ENCODE measurements at regions not wholly inside any gene's neighbourhood (a gene's known extent, or its start where the extent isn't known, plus 50 kb on each side); places are given as distances from the start of the nearest gene placed in this dataset.
A peak's percentile ranks its signal among the peaks of the same experiment; 100 is the strongest.

DNA sequence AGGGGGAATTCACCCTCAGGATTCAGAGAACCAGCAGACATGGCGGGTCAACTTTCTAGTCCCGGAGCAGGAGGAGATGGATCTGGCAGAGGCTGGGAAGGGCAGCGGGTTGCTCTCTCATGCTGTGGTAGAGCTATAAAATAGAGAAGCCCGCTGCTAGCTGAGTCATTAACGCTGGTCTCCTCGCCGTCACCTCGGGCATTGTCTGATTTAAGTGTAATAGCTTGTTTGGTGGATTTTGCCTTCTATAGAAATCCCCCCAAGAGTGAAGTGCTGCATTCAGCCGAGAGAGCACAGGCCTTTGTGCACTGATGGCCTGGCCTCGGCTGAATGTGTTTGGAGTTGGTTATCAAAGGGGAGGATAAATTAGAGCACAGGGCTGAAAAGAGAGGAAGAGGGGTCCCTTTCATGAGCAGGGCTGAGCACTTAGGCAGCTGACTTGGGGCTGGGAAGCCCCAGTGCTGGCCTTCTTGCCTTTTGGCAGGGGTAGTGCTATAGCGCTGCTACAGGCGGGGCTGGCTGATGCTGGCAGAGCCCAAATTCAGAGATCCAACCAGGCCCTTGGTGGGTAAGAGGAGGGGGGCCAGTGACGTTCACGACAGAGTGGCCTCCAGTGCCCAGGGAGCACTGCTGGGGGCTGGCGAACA lies 161.1 kb upstream of the CADM1 start:
- TF ChIP-seq, protein P1, sequence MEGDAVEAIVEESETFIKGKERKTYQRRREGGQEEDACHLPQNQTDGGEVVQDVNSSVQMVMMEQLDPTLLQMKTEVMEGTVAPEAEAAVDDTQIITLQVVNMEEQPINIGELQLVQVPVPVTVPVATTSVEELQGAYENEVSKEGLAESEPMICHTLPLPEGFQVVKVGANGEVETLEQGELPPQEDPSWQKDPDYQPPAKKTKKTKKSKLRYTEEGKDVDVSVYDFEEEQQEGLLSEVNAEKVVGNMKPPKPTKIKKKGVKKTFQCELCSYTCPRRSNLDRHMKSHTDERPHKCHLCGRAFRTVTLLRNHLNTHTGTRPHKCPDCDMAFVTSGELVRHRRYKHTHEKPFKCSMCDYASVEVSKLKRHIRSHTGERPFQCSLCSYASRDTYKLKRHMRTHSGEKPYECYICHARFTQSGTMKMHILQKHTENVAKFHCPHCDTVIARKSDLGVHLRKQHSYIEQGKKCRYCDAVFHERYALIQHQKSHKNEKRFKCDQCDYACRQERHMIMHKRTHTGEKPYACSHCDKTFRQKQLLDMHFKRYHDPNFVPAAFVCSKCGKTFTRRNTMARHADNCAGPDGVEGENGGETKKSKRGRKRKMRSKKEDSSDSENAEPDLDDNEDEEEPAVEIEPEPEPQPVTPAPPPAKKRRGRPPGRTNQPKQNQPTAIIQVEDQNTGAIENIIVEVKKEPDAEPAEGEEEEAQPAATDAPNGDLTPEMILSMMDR (conservative IDR thresholded peaks at IDR 0.05; ENCODE audit: low read depth in 2 of 2) = peak in 1 of 2 experiments; percentile 18; a peak in 1 of 4 replicates
- TF ChIP-seq ZNF114 (CRISPR knock-in tag; IDR thresholded peaks at IDR 0.05) = no peak
- TF ChIP-seq, protein P2, sequence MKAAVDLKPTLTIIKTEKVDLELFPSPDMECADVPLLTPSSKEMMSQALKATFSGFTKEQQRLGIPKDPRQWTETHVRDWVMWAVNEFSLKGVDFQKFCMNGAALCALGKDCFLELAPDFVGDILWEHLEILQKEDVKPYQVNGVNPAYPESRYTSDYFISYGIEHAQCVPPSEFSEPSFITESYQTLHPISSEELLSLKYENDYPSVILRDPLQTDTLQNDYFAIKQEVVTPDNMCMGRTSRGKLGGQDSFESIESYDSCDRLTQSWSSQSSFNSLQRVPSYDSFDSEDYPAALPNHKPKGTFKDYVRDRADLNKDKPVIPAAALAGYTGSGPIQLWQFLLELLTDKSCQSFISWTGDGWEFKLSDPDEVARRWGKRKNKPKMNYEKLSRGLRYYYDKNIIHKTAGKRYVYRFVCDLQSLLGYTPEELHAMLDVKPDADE (IDR thresholded peaks at IDR 0.05) = no peak
- Histone ChIP-seq H3K27me3 (ENCODE audit: insufficient read depth) (peaks cover 20% of the 10 kb centered on the region), H3K4me1 (ENCODE audit: insufficient read depth) (peaks cover 5% of the 10 kb centered on the region; the same call in 1 of the 2 replicates), H3F3A (replicated peaks; ENCODE audit: low read depth) (no peaks in the 10 kb centered on the region), H3K36me3 (ENCODE audit: insufficient read depth) (no peaks in the 10 kb centered on the region), H3K4me3 (no peak overlapping the region), H4K20me1 (replicated peaks; ENCODE audit: insufficient read depth) (no peaks in the 10 kb centered on the region), H3K79me2 (replicated peaks; ENCODE audit: insufficient read depth) (no peaks in the 10 kb centered on the region), H3K4me2 (no peak overlapping the region), H3K27ac (ENCODE audit: low read depth) (no peak overlapping the region), H2AFZ (0 out of 2 replicates have a peak overlapping the region, but pooled peaks have one; percentile 52), H3K9me2 (ENCODE audit: insufficient read depth) (no peaks in the 10 kb centered on the region)
- Mint-ChIP-seq H3K9me3 (no peaks in the 10 kb centered on the region), H3K4me3 (no peak overlapping the region), H3K36me3 (ENCODE audit: low read depth) (no peaks in the 10 kb centered on the region), H3K27ac (no peak overlapping the region), H3K27me3 (ENCODE audit: insufficient read depth, low read depth, poor library complexity) (peaks cover 13% of the 10 kb centered on the region), H3K4me1 (peaks cover 7% of the 10 kb centered on the region; the same call in 2 of the 3 replicates)
- ATAC-seq (peak; percentile 91), DNase-seq (ENCODE audit: low spot score) (no peak)

DNA sequence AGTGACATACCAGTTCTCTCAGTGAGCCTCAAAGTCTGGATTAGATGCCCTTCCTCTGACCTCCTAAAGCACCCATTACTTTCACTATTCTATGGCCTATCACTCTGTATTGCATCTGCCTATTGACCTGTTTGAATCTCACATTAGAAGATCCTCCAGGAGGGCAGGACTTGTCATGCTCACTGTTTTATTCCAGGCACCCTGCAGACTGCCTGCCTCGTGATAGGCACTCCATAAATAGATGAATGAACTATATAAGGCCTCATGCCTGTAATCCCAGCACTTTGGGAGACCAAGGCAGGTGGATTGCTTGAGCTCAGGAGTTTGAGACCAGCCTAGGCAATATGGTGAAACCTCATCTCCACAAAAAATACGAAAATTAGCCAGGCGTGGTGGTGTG lies 160.1 kb upstream of the CADM1 start:
- H3K79me2 ChIP-seq (replicated peaks; ENCODE audit: insufficient read depth) = no peaks in the 10 kb centered on the region
- H3K36me3 Mint-ChIP-seq (ENCODE audit: low read depth) = no peaks in the 10 kb centered on the region
- no peak overlapping the region for H3K4me3 ChIP-seq
- H3K27ac ChIP-seq (ENCODE audit: low read depth) = no peak overlapping the region
- peaks cover 23% of the 10 kb centered on the region for H3K27me3 Mint-ChIP-seq (ENCODE audit: insufficient read depth, low read depth, poor library complexity)
- H3K27ac Mint-ChIP-seq = no peak overlapping the region
- no peak overlapping the region for H3K4me3 Mint-ChIP-seq
- H3K9me2 ChIP-seq (ENCODE audit: insufficient read depth) = no peaks in the 10 kb centered on the region
- H3K27me3 ChIP-seq (ENCODE audit: insufficient read depth) = peaks cover 30% of the 10 kb centered on the region
- no peak overlapping the region for H3K4me2 ChIP-seq
- ATAC-seq = no peak
- H3K4me1 Mint-ChIP-seq = peaks cover 7% of the 10 kb centered on the region; the same call in 2 of the 3 replicates
- H4K20me1 ChIP-seq (replicated peaks; ENCODE audit: insufficient read depth) = no peaks in the 10 kb centered on the region
- DNase-seq (ENCODE audit: low spot score) = no peak
- H3F3A ChIP-seq (replicated peaks; ENCODE audit: low read depth) = no peaks in the 10 kb centered on the region
- no peaks in the 10 kb centered on the region for H3K36me3 ChIP-seq (ENCODE audit: insufficient read depth)
- TF ChIP-seq, protein P2 (IDR thresholded peaks at IDR 0.05) = no peak
- TF ChIP-seq CREB1 (CRISPR knock-in tag; IDR thresholded peaks at IDR 0.05; ENCODE audit: low read depth) = no peak
- TF ChIP-seq ZNF331 (CRISPR knock-in tag; IDR thresholded peaks at IDR 0.05; ENCODE audit: low read depth) = no peak
- no peak for TF ChIP-seq JUNB (IDR thresholded peaks at IDR 0.05; ENCODE audit: unreplicated experiment)
- no peak for TF ChIP-seq NANOG (IDR thresholded peaks at IDR 0.05; ENCODE audit: borderline replicate concordance)
- TF ChIP-seq STAT1 (IDR thresholded peaks at IDR 0.05; ENCODE audit: unreplicated experiment) = no peak
- no peak for TF ChIP-seq ZNF114 (CRISPR knock-in tag; IDR thresholded peaks at IDR 0.05)
- peaks cover 5% of the 10 kb centered on the region; the same call in 1 of the 2 replicates for H3K4me1 ChIP-seq (ENCODE audit: insufficient read depth)
- no peak overlapping the region for H2AFZ ChIP-seq
- no peaks in the 10 kb centered on the region for H3K9me3 Mint-ChIP-seq
